ENCODE measurements at regions not wholly inside any gene's neighbourhood (a gene's known extent, or its start where the extent isn't known, plus 50 kb on each side); places are given as distances from the start of the nearest gene placed in this dataset.
"Not testable (repeated sequence)": the region's sequence is repeated elsewhere in the genome, so short reads cannot be mapped to it uniquely, and the experiment has no call there.

DNA sequence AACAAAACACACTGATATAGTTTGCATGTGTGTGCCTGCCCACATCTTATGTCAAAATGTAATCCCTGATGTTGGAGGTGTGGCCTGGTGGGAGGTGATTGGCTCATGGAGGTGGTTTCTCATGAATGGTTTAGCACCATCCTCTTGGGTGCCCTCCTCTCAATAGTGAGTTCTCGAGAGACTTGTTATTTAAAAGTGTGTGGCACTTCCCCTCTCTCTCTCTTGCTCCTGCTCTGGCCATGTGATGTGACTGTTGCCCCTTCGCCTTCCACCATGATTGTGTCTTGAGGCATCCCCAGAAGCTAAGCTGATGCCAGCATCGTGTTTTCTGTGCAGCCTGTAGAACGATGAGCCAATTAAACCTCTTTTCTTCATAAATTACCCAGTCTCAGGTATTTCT lies 454.1 kb upstream of the DCN start:
- DNase-seq (ENCODE audit: low spot score) = no peak

DNA sequence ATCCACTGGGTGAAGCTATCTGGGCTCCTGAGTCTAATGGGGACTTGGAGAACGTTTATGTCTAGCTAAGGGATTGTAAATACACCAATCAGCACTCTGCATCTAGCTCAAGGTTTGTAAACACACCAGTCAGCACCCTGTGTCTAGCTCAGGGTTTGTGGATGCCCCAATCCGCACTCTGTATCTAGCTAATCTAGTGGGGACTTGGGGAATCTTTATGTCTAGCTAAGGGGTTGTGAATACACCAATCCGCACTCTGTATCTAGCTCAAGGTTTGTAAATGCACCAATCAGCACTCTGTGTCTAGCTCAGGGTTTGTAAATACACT lies 451.7 kb upstream of the DCN start:
- not testable (repeated sequence) for DNase-seq (ENCODE audit: low spot score)

DNA sequence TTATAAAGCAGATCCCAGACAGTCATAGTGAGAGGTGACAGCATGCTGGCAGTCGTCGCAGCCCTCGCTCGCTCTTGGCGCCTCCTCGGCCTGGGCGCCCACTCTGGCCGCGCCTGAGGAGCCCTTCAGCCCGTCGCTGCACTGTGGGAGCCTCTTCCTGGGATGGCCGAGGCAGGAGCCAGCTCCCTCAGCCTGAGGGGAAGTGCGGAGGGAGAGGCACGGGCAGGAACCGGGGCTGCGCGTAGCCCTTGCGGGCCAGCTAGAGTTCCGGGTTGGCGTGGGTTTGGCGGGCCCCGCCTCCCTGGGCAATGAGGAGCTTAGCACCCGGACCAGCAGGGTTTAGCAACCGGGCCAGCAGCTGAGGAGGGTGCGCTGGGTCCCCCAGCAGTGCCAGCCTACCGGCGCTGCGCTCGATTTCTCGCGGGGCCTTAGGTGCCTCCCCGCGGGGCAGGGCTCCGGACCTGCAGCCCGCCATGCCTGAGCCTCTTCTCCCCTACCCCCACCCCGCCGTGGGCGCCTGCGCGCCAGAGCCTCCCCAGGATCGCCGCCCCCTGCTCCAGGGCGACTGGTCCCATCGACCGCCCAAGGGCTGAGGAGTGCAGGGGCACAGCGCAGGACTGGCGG lies 451.2 kb upstream of the DCN start:
- no peak for DNase-seq (ENCODE audit: low spot score)

DNA sequence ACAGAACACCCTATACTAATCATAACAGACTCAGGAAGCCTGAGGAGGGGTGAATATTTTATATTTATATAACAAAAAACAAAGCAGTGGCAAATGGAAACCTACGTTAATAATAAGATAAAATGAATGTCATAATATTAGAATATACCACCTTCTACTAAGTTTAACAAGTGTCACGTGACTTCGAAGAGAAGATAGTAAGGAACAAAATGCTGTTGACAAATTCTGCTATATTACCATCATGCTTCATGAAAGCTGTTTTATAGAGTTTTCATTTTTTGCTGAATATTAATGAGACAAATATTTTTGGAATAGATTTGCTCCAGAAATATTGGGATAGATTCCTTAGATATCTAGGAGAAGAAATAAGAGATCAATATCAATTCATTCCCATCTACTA lies 450.6 kb upstream of the DCN start:
- no peak for DNase-seq (ENCODE audit: low spot score)

DNA sequence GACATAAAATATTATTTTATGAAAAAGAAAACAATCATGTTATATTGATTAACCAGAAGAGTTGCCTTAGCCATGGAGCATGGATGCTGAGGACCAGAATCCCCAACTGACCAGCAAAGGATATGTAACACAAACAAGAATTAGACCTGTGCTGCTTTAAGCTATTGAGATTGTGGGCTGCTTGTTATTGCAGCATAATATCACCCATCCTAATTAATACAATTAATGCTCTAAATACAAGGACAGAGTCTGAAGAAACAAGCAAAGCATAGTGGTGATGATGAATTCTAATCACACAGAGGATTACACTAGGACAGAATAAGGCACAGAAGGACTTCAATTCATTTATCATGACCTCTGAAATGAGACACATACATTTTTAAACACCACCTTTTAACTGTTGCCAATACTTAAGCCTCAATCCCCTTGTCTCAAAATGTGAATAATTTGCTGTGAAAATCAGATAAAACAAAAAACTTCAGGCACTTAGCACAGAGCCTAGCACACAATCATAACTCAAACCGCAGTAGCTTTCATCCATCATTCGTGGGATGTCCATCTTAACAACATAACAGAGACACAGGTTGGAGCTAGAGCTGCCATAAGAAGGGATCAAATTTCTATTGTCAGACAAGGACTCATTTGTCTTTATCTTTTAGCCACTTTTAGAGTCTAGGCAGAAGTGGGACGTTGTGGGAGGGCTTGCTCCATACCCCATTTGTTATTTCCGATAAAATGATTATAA lies 449.6 kb upstream of the DCN start:
- DNase-seq (ENCODE audit: low spot score) = no peak

DNA sequence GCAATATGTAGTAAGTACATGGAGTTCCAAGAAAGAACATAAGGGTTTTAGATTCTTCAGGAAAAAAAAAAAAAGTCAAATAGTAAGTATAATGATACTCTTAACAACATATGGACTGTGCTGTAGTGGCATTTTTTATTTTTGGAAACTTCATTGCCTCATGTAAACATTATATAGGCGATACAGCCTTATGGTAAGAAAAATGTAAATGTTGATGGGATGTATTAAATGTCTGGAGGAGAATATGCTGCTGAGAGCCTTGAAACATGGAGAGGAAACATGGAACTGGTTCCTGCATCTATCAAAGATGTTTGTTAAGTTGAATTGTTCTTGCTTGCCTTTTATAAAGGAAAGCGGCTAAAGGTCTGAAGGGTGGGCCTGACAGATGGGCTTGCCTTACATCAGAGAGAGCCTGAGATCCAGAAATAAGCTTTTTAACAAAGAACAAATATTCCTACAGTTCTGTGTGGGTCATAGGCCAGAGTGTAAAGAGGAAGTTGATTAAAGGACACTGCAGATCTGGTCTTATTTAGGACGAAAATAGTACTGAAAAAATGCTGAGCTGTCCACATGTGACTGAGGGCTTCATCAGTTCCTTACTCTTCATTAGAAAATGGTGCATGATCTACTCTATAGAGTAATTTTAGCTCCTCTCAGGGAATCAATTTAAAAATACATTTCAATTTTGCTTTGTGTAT lies 448.1 kb upstream of the DCN start:
- DNase-seq (ENCODE audit: low spot score) = no peak

DNA sequence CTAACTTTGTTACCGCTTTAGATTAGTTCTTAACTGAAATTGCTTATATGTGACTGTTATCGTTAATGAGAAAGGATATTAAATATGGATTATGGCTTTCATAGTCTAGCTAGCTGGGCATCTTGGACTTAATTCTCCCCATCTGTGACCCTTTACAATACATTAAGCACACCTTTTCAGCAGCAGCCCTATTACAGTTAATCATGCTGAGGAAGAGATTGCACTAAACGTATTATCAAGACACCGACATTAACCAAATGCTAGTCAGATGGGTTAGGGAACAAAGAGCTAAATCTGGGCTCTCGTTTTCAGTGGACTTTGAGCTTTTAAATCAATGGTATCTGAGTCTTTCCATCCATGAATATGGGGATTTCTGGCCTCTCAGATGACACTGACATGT lies 447.5 kb upstream of the DCN start:
- DNase-seq (ENCODE audit: low spot score) = no peak

DNA sequence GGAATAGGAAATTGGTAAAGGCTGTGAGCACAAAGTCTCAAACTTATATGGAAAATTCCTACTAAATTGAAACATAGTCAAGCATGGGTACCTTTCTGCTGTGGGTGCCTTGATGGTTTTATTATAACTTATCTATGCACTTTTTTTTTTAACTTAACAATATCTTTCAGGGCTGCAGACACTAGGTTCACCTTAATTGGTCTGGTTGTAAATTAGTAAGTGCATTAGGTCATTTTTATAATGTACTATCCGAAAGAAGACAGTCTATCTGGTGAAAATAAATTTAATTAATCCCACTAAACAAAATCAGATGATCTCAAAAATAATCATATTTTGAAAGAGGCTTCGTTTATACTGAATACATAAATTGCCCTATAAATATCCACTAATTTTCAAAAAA lies 446.8 kb upstream of the DCN start:
- no peak for DNase-seq (ENCODE audit: low spot score)

DNA sequence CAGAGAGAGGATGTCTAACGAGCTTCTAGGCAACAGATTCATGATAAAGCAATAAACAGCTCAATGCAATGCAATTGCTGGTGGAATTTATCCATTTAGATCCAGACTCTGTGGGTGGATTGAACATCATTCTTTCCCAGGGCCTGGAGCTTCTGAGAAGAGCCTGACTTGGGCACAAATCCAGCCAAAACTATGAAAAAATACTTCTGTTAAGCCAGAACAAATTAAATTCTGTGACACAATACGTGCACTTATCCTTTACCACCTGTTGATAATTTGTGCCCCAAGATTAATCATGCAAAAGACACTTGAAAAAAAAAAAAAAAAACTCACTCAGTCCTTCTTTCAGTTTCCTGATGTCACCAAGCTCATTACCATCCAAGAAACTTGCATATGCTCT lies 446.0 kb upstream of the DCN start:
- DNase-seq (ENCODE audit: low spot score) = no peak

DNA sequence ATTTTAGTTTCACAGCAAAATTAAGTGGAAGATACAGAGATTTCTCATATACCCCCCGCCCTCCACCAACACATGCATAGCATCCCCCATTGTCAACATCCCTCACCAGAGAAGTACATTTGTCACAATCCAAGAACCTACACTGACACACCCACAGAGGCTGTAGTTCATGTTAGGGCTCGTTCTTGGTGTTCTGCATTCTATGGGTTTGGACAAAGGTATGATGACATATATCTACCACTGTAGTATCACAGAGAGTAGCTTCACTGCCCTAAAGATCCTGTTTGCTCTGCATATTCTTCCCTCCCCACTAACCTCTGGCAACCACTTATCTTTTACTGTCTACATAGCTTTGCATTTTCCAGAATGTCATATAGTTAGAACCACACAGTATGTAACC lies 444.6 kb upstream of the DCN start:
- no peak for DNase-seq (ENCODE audit: low spot score)

DNA sequence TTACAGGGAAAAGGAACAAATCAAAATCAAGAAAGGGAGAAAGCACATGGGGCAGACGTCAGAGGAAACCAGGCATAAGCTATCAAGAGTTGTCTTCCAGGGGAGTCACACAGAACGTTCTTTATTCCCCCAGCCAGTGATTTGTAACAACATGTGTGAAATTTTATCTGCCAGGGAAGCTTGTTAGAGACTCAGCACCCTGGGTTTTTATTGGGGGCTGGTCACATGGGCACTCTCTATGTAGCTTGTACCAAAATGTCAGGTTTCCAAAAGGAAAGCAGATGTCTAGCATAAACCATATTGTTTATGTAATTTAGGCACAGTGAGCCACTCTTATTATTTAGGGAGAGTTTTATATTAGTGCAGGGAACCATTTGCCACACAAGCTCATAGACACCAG lies 440.4 kb upstream of the DCN start:
- DNase-seq (ENCODE audit: low spot score) = no peak

DNA sequence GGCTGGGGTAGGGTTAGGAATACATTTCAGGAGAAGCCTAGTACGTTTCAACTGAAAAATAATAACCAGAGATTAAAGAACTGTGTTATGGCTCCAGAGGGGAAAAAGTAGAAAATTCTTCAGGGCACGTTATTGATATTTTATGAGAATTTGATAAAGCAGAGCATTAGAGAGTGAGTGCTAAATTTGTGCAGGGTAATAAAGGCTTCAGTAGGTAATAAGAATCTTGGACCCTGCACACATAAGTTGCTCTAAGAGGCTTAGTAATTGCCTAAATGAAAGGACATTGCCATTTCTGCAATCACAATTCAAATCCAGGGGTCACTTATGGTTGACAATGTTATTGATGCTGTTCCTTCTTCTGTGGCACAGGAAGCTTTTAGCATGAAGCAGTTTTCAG lies 439.4 kb upstream of the DCN start:
- DNase-seq (ENCODE audit: low spot score) = no peak

DNA sequence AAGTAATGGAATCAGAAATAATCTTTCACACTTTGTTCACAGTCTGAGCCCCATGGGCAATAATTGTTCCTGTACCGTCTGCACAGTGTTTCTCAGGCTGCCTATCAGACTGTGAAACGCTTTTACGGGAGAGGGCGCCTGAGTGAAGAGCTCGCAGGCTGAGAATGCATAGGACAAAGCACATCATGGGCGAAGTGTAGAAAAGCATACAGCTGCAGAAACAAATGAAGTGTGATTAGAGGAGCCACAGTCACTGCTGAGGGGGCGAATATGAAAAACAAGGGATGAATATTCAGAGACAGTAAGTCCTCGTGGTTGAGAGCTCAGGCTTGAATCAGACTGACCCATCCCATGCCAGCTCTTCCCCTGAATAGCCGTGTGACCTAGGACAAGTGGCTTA lies 438.4 kb upstream of the DCN start:
- no peak for DNase-seq (ENCODE audit: low spot score)

DNA sequence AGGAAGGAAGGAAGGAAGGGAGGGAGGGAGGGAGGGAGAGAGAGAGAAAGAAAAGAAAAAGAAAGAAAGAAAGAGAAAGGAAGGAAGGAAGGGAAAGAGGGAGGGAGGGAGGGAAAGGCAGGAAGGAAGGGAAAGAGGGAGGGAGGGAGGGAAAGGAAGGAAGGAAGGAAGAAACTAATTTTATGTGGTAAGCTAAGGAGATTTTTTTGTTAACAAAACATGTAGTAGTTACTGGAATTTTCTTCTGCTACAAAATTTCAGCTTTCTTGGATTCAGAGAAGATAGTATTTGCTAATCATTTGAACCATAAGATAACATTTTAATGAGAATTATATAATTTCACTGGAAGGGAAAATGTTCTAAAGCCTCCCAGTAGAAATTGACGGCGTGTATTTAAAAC lies 437.8 kb upstream of the DCN start:
- DNase-seq (ENCODE audit: low spot score) = no peak

DNA sequence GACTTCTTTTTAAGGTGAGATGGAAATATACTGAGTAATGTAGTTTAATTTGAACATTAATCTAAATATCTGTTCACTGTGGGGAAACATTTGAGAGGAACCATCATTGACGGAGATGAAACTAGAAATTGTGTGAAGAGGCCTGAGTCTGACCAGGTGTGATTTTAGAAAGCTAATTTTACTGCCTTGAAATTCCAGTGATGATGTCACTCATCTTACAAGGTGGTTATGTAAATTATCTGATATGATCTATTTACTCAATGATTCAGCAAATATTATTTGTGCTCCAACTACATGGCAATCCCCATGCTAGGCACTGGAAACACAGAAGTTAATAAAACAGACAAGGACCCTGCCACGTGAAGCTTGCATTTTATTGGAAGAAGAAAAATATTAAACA lies 435.7 kb upstream of the DCN start:
- DNase-seq (ENCODE audit: low spot score) = no peak

DNA sequence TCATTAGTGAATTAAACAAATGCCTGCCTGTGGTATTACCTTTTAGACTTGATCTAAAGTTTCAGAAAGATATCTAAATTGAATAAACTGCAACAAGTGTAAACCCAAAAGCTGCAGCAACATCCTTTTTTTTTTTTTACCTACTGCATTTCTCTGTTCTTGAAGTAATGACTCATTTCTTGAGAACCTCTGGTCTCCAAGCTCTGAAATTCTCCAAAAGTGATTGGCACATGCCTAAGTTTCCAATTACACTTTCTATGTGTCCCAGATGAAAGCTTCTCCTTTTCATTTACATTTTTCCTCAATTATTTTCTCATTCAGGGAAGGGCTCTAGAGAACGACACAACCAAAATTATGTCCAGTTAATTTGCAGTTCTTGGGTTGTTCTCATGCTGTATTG lies 435.2 kb upstream of the DCN start:
- no peak for DNase-seq (ENCODE audit: low spot score)

DNA sequence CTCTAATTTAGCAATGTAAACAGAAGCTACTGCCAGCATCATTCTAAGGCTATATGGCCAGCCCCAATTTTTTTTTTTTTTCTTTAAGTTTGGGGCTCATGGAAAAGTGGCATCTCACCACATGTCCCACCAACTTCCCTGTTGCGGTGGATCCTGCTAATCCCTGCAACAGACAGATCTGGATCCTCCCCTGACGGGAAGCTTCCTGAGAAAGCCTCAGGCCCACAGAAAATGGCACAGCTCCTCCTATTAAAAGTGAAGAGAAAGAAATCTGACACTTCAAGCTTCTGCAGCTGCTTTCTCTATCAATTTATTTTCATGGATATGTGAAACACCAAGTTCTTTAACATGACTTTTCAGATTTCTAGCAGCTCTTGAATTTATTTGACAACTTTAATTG lies 433.8 kb upstream of the DCN start:
- DNase-seq (ENCODE audit: low spot score) = no peak

DNA sequence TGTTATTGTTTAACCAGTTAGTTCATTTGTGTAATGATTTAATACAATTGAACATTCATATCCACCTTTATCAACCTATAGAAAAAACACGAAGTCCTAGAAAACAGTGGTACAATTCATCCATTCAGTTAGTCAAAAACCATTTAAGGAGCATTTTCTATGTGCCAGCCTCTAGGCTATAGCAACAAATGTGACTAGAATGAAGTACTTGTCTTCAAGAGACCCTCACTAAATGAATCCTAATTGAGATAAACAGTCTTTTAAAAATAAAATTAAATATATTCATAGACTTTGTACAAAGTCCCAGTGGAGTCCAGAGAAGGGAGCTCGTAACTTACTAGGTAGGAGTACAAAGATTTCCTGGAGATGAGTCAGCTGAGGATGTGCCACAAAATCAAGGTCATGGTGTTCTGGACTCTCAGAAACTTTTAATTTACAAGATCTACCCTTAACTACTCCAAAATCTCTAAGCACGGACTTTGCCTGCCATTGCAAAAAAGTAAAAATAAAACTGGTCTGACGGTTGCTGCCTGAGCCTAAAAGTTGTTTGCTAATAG lies 430.7 kb upstream of the DCN start:
- DNase-seq (ENCODE audit: low spot score) = no peak

DNA sequence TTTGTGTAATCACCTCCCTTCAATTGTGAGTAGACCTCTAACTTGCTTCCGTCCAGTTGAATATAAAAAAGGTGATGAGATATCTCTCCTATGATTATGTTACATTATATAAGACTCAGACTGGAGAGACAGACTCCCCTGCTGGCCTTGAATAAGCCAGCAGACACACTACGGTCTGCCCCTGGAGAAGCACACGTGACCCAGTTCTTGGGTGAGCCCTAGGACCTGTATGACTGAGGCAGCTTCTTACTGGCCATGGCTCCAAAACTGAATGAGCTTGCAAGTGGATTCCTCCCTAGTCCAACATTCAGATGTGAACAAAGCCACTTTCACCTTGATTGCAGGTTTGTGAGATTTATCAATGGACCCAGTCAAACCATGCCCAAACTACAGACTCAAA lies 427.9 kb upstream of the DCN start:
- DNase-seq (ENCODE audit: low spot score) = no peak

DNA sequence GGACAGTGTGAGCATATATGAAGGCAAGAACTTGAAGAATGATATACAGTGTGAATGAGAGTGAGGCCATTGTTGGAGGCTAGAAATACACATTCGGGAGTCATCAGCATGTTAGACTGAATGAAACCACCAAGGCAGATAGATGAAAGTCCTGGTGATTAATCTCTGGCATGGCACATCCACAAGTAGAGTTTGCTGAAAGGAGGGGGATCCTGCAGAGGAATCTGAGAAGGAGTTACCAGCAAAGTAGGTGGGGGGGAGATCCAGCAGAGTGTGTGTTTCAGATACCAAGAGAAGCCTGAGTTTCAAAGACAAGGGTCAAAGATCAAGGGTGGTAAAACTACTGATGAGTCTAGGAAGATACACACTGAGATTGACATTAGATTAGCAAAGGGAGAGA lies 426.7 kb upstream of the DCN start:
- DNase-seq (ENCODE audit: low spot score) = no peak

DNA sequence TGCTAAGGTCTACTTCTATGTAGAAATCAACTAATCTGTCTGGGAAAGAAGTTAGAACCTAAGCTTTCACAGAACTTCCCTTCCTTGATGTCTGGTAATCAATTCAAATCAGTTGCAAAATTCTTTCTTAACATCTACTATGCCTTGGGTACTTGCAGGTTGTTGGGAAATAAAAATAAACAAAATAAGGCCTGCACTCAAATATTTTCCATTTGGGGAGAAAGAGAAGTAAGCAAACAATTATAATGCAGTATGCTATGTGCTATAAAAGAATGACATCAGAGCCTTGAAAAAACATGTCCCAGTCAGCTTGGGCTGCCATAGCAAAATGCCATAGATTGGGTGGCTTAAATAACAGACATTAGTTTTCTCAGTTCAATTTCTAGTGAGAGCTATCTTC lies 425.9 kb upstream of the DCN start:
- no peak for DNase-seq (ENCODE audit: low spot score)

DNA sequence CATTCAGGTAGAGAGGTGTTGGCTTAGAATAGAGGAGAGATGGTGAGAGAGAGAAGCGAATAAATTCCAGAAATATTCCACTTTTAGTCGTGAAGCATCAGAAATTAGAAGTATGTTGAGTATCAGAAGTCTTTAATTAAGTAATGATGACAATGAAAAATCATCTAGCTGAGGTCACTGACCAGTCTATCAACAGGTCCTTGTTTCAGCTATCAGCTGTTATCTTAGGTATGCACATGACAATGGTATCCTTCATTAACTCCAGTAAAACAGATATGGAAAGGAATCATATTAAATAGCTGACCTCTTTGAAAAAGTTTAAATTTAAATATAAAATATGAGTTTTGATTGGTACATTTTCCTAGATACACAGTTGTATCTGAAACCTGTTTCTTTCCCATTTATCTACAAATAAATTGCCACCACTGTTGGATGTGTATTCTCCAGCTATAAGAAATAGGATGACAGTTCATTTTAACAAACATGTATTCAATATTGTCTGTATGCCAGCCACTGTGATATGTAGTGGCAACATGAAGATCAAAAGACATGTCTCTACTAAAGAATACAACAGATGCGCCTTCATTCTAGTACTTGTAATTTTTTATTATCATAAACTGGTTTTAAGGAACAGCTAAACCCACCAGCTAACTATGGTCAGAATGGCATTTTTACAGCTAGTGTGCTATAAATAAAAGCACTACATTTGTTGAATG lies 424.2 kb upstream of the DCN start:
- no peak for DNase-seq (ENCODE audit: low spot score)

Data from mesenteric fat pad (tissue), 1 donor.